ENCODE measurements at regions not wholly inside any gene's neighbourhood (a gene's known extent, or its start where the extent isn't known, plus 50 kb on each side); places are given as distances from the start of the nearest gene placed in this dataset.
"Not testable (repeated sequence)": the region's sequence is repeated elsewhere in the genome, so short reads cannot be mapped to it uniquely, and the experiment has no call there.

DNA sequence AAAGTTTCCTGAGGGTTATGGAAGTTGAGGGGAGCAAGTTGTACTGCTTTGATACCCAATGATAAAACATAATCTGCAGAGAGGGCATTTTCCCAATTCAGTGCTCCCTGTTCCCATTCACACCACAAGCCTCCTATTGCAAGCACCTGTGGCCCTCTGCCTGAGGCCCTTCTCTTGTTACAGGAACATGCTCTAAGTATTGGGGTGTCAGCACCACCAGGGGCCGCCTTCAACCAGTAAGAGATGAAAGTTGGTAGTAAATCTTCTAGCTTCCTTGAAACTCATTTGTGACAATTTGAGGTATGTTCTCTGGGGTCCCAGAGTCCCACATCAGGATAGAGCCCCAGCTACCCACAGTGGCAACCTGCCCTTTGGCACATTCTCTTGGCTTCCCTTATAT is 265.4 kb upstream of the ARHGEF26 start:
- Histone ChIP-seq H3K4me3 (no peak overlapping the region), H3K27me3 (peaks cover 0 to 4% (median 0%) of the 10 kb centered on the region in 7 donors), H3K27ac (no peak overlapping the region), H3K9me3 (no peaks in the 10 kb centered on the region), H3K4me1 (no peaks in the 10 kb centered on the region), H3K36me3 (no peaks in the 10 kb centered on the region)
- 91 to 94% methylated on average over 1 of the region's 1 CpG for WGBS, 2 donors
- intact Hi-C loops (cut with DNase I) = no loop called here
- DNase-seq (no peak), ATAC-seq (no peak)
- TF ChIP-seq, protein P1, sequence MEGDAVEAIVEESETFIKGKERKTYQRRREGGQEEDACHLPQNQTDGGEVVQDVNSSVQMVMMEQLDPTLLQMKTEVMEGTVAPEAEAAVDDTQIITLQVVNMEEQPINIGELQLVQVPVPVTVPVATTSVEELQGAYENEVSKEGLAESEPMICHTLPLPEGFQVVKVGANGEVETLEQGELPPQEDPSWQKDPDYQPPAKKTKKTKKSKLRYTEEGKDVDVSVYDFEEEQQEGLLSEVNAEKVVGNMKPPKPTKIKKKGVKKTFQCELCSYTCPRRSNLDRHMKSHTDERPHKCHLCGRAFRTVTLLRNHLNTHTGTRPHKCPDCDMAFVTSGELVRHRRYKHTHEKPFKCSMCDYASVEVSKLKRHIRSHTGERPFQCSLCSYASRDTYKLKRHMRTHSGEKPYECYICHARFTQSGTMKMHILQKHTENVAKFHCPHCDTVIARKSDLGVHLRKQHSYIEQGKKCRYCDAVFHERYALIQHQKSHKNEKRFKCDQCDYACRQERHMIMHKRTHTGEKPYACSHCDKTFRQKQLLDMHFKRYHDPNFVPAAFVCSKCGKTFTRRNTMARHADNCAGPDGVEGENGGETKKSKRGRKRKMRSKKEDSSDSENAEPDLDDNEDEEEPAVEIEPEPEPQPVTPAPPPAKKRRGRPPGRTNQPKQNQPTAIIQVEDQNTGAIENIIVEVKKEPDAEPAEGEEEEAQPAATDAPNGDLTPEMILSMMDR (IDR thresholded peaks at IDR 0.05) = no peak

DNA sequence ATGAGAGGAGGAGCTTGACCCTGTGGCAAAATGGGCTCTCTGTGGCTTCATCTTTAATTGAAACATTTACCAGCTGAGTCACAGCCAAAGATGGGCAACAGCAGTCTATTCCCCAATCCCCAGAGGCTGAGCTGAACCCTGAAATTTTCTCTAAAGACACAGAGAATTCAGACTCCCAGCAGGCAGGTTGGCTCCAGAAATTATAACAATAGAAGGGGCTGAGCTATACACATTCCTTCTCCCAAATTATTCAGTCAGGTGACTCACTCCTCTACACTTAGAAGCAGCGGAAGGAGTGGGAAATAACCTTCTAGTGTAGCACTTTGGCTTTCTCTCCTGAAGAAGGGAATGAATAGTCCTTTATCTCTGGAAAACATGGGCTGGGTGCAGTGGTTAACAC is 264.3 kb upstream of the ARHGEF26 start:
- H3K36me3 ChIP-seq = no peaks in the 10 kb centered on the region
- DNase-seq = no peak
- no peak overlapping the region for H3K27ac ChIP-seq
- ATAC-seq = no peak
- TF ChIP-seq, protein P1 (IDR thresholded peaks at IDR 0.05) = no peak
- H3K4me1 ChIP-seq = no peaks in the 10 kb centered on the region
- peaks cover 0 to 4% (median 0%) of the 10 kb centered on the region in 7 donors for H3K27me3 ChIP-seq
- intact Hi-C loops (cut with DNase I) = no loop called here
- H3K9me3 ChIP-seq = no peaks in the 10 kb centered on the region
- WGBS, 2 donors = 89 to 97% methylated on average over 1 of the region's 1 CpG
- no peak overlapping the region for H3K4me3 ChIP-seq

GRCh38 chr3:153864793-153865192 is 256.4 kb upstream of the ARHGEF26 start:
- Histone ChIP-seq H3K27ac (no peak overlapping the region), H3K9me3 (peaks cover 0 to 9% (median 0%) of the 10 kb centered on the region in 11 donors), H3K27me3 (no peaks in the 10 kb centered on the region), H3K36me3 (no peaks in the 10 kb centered on the region), H3K4me1 (no peaks in the 10 kb centered on the region), H3K4me3 (no peak overlapping the region)
- intact Hi-C loops (cut with DNase I) = no loop called here
- TF ChIP-seq, protein P1 (IDR thresholded peaks at IDR 0.05) = no peak
- ATAC-seq (no peak), DNase-seq (no peak)
- 76 to 81% methylated on average over 2 of the region's 2 CpGs for WGBS, 2 donors

DNA sequence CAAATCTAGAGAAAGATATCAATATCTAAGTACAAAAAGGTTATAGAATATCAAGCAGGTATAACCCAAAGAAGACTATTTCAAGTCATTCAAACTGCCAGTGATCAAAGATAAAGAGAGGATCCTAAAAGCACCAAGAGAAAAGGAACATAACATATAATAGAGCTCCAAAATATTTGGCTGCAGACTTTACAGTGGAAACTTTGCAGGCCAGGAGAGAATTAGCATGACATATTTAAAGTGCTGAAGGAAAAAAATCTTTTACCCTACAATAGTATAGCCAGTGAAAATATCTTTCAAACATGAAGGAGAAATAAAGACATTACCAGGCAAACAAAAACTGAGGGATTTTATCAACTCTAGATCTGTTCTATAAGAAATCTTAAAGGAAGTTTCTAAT is 254.3 kb upstream of the ARHGEF26 start:
- Histone ChIP-seq H3K27me3 (no peaks in the 10 kb centered on the region), H3K9me3 (peaks cover 0 to 12% (median 0%) of the 10 kb centered on the region in 11 donors), H3K4me3 (no peak overlapping the region), H3K27ac (no peak overlapping the region), H3K36me3 (no peaks in the 10 kb centered on the region), H3K4me1 (no peaks in the 10 kb centered on the region)
- TF ChIP-seq, protein P1 (IDR thresholded peaks at IDR 0.05) = no peak
- DNase-seq = no peak
- intact Hi-C loops (cut with DNase I) = no loop called here
- ATAC-seq = no peak

GRCh38 chr3:153874348-153874747 is 246.8 kb upstream of the ARHGEF26 start:
- ATAC-seq; H3K4me3 ChIP-seq; H3K27me3 ChIP-seq; H3K4me1 ChIP-seq; intact Hi-C loops (cut with DNase I); H3K27ac ChIP-seq; H3K36me3 ChIP-seq; DNase-seq: not testable (repeated sequence)
- WGBS, 2 donors = 85 to 88% methylated on average over 2 of the region's 2 CpGs
- peaks cover 0 to 40% (median 4%) of the 10 kb centered on the region in 11 donors for H3K9me3 ChIP-seq
